Neuron (in vitro differentiated cells): ENCODE measurements at regions not wholly inside any gene's neighbourhood (a gene's known extent, or its start where the extent isn't known, plus 50 kb on each side); places are given as distances from the start of the nearest gene placed in this dataset.
"Not testable (repeated sequence)": the region's sequence is repeated elsewhere in the genome, so short reads cannot be mapped to it uniquely, and the experiment has no call there.

Experiments used
- H2AFZ ChIP-seq: one replicate; pipeline ENCODE4 v1.6.1; 2013; ENCODE audit warnings: low read depth, mild to moderate bottlenecking, inconsistent platforms, low read length, moderate library complexity
- H3K27me3 ChIP-seq: one replicate; pipeline ENCODE4 v1.6.1; 2013; ENCODE audit warnings: low read length; ENCODE audit not compliant: insufficient read depth
- H3K36me3 ChIP-seq: one replicate; pipeline ENCODE4 v1.6.1; 2013; ENCODE audit warnings: low read length; ENCODE audit not compliant: insufficient read depth
- H3K4me1 ChIP-seq: one replicate; pipeline ENCODE4 v1.6.1; 2013; ENCODE audit warnings: low read length; ENCODE audit not compliant: insufficient read depth
- H3K4me3 ChIP-seq: 2 replicates; pipeline ENCODE4 v1.5.1; 2013; ENCODE audit warnings: mild to moderate bottlenecking, low read length, moderate library complexity
- H3K9me3 ChIP-seq: one replicate; pipeline ENCODE4 v1.6.1; 2013; ENCODE audit warnings: low read length

DNA sequence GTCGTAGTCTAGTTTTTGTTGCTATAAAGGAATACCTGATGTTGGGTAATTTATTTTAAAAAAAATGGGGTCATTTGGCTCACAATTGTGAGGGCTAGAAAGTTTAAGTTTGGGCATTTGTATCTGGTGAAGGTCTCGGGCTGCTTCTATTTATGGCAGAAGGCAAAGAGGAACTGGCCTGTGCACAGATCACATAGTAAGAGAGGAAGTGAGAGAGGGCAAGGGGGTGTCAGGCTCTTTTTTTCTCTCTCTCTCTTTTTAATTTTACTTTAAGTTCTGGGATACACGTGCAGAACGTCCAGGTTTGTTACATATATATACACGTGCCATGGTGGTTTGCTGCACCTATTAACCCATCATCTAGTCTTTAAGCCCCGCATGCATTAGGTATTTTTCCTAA lies 453.3 kb downstream of the DIRAS2 start:
- Histone ChIP-seq H2AFZ (no peak overlapping the region), H3K27me3 (no peaks in the 10 kb centered on the region), H3K4me1 (no peaks in the 10 kb centered on the region), H3K36me3 (no peaks in the 10 kb centered on the region), H3K4me3 (no peak overlapping the region), H3K9me3 (no peaks in the 10 kb centered on the region)

DNA sequence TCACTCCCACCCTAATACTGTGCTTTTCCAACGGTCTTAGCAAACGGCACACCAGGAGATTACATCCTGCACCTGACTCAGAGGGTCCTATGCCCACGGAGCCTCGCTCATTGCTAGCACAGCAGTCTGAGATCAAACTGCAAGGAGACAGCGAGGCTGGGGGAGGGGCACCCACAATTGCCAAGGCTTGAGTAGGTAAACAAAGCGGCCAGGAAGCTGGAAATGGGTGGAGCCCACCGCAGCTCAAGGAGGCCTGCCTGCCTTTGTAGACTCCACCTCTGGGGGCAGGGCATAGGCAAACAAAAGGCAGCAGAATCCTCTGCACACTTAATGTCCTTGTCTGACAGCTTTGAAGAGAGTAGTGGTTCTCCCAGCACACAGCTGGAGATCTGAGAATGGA lies 450.2 kb downstream of the DIRAS2 start:
- not testable (repeated sequence) for H2AFZ ChIP-seq, H3K4me3 ChIP-seq, H3K9me3 ChIP-seq, H3K36me3 ChIP-seq, H3K27me3 ChIP-seq, H3K4me1 ChIP-seq

- Histone ChIP-seq H3K4me1 (peaks cover 7% of the 10 kb centered on the region), H3K4me3 (no peak overlapping the region), H2AFZ (no peak overlapping the region), H3K27me3 (no peaks in the 10 kb centered on the region), H3K36me3 (no peaks in the 10 kb centered on the region), H3K9me3 (no peaks in the 10 kb centered on the region)
Observed at GRCh38 chr9:90198956-90199355, 443.7 kb downstream of the DIRAS2 start.

DNA sequence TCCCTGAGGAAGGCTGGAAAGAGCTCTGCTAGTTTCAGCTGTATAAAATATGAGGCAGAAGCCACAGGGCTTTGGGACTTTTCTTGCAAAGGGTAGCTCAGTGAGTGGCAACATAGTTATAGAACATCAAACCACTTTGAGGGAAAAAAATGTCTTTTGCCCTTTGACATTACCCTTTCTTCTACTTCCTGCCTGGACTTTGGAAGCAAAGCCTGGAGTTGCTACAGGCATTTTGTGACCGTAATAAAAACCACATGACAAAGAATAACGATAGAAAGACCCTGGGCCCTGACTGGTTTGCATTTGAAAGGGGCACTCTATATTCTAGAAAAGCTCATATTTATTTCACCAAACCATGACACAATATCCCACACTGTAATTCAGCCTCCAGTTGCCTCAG lies 440.9 kb downstream of the DIRAS2 start:
- H3K9me3 ChIP-seq: no peaks in the 10 kb centered on the region
- peaks cover 7% of the 10 kb centered on the region for H3K4me1 ChIP-seq
- no peak overlapping the region for H2AFZ ChIP-seq
- no peaks in the 10 kb centered on the region for H3K27me3 ChIP-seq
- no peaks in the 10 kb centered on the region for H3K36me3 ChIP-seq
- no peak overlapping the region for H3K4me3 ChIP-seq

DNA sequence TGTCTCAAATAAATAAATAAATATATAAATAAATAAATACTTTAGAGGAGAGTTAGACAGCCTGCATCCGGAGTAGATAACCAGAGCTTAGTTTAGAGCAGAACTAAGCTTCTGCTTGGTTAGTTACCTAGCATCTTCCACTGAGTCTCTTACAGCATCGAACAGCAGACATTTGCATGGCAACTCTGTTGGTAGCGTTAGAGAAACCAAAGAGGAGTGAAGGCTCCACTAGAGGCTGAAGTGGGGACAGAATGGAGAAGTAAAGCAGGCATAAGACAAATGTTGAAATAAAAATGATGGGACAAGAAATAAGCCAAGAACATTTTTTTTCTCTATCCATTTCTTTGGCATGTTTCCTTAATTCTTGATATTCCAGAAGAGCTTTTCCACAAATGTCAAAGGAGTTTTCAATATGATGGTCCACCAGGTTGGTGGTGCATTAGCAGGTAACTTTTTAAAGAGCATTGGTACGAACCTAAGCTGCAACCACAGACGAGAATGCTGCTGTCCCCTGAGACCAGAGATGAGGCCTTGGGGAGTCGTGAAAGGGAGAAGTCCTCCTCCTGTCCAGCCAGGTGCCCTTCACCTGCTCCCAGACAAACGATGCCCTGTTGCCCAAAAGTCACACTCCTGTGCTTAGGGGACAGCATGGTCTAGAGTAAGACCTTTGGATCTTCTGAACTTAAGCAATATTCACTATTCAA lies 438.3 kb downstream of the DIRAS2 start:
- H2AFZ ChIP-seq: no peak overlapping the region
- H3K27me3 ChIP-seq: no peaks in the 10 kb centered on the region
- H3K4me1 ChIP-seq: peaks cover 7% of the 10 kb centered on the region
- H3K9me3 ChIP-seq: no peaks in the 10 kb centered on the region
- H3K4me3 ChIP-seq: no peak overlapping the region
- no peaks in the 10 kb centered on the region for H3K36me3 ChIP-seq

DNA sequence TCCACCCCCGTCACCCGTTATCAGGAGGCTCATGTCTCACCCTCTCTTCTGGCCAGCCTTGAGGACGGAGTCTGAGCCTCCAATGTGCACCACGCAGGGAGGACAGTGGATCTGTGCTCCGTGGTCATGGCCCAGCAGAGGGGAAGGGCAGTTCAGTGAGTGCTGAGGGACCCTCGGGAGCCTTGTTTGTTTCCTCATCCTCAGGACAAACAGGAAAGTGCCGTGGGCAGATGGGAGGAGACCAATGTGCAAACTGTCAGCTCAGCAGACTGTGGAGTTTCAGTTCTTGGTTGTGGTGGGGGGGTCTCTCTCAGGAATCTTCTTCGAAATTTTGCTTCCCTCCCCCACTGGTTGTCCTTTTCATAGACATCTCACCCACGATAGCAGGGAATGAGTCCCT lies 429.6 kb downstream of the DIRAS2 start:
- not testable (repeated sequence) for H3K36me3 ChIP-seq, H3K9me3 ChIP-seq, H3K4me3 ChIP-seq, H3K27me3 ChIP-seq, H3K4me1 ChIP-seq, H2AFZ ChIP-seq

GRCh38 chr9:90219548-90220118 lies 423.0 kb downstream of the DIRAS2 start:
- H3K4me3 ChIP-seq: no peak overlapping the region

DNA sequence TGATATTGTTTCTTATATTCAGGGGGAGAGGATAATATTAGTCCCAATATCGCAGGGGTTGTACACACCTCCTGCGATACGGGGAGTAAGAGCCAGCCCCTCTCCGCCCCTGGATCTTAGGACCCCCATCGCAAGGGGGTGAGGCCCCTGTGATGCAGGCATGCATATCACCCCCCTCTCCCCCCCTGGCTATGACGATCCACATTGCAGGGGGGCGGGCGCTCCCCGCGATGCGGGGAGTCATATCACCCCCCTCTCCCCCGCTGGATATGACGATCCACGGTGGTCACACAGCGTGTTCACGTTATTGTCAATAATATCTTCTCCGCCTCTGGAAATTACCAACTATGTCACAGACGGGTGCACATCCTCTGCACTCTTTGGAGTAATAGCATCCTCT lies 420.7 kb downstream of the DIRAS2 start:
- H3K27me3 ChIP-seq, H3K9me3 ChIP-seq, H3K4me3 ChIP-seq, H2AFZ ChIP-seq, H3K4me1 ChIP-seq, H3K36me3 ChIP-seq: not testable (repeated sequence)

More at GRCh38 chr9:90219548-90220118, 423.0 kb downstream of the DIRAS2 start:
- no peak overlapping the region for H2AFZ ChIP-seq
- H3K27me3 ChIP-seq: no peaks in the 10 kb centered on the region
- H3K4me1 ChIP-seq: no peaks in the 10 kb centered on the region
- H3K36me3 ChIP-seq: no peaks in the 10 kb centered on the region
- H3K9me3 ChIP-seq: no peaks in the 10 kb centered on the region

GRCh38 chr9:90226839-90227338 lies 415.7 kb downstream of the DIRAS2 start:
- H3K4me1 ChIP-seq: not testable (repeated sequence)

GRCh38 chr9:90233081-90233480 lies 409.5 kb downstream of the DIRAS2 start:
- not testable (repeated sequence) for H2AFZ ChIP-seq, H3K36me3 ChIP-seq, H3K4me1 ChIP-seq, H3K4me3 ChIP-seq, H3K9me3 ChIP-seq, H3K27me3 ChIP-seq

More at GRCh38 chr9:90226839-90227338, 415.7 kb downstream of the DIRAS2 start:
- H3K36me3 ChIP-seq, H3K9me3 ChIP-seq, H3K4me3 ChIP-seq, H3K27me3 ChIP-seq, H2AFZ ChIP-seq: not testable (repeated sequence)

- no peak overlapping the region for H3K4me3 ChIP-seq
- H2AFZ ChIP-seq: no peak overlapping the region
- no peaks in the 10 kb centered on the region for H3K9me3 ChIP-seq
- H3K27me3 ChIP-seq: peaks cover 4% of the 10 kb centered on the region
- H3K36me3 ChIP-seq: no peaks in the 10 kb centered on the region
- H3K4me1 ChIP-seq: no peaks in the 10 kb centered on the region
Observed at GRCh38 chr9:90240541-90240940, 402.1 kb downstream of the DIRAS2 start.

DNA sequence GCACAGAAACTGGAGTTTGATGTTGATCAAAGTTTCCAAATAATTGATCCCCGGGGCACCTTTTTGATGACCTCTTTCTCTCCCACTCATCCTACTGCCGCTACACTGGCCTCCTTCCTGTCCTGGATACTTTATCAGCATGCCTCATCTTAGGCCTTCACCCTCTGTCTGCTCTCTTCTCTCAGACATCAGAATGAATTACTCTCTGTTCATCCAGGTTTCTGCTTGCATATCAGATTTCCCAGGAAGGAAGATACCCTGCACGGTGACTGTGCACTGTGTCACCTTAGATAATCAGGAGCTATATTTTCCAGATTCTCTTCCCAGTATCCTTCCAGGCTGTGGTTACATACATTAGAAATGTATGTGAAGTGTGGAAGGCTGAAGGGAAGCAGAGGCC lies 397.0 kb downstream of the DIRAS2 start:
- H2AFZ ChIP-seq: no peak overlapping the region
- peaks cover 4% of the 10 kb centered on the region for H3K27me3 ChIP-seq
- no peaks in the 10 kb centered on the region for H3K4me1 ChIP-seq
- no peak overlapping the region for H3K4me3 ChIP-seq
- H3K36me3 ChIP-seq: no peaks in the 10 kb centered on the region
- no peaks in the 10 kb centered on the region for H3K9me3 ChIP-seq

GRCh38 chr9:90249094-90249493 lies 393.5 kb downstream of the DIRAS2 start:
- H3K9me3 ChIP-seq: no peaks in the 10 kb centered on the region
- no peak overlapping the region for H2AFZ ChIP-seq
- H3K4me1 ChIP-seq: no peaks in the 10 kb centered on the region
- no peaks in the 10 kb centered on the region for H3K27me3 ChIP-seq
- H3K36me3 ChIP-seq: no peaks in the 10 kb centered on the region
- H3K4me3 ChIP-seq: no peak overlapping the region

GRCh38 chr9:90251316-90251715 lies 391.3 kb downstream of the DIRAS2 start:
- no peak overlapping the region for H3K4me3 ChIP-seq
- no peaks in the 10 kb centered on the region for H3K9me3 ChIP-seq
- no peaks in the 10 kb centered on the region for H3K4me1 ChIP-seq
- H3K27me3 ChIP-seq: no peaks in the 10 kb centered on the region
- H3K36me3 ChIP-seq: no peaks in the 10 kb centered on the region
- H2AFZ ChIP-seq: no peak overlapping the region
